ENCODE measurements at regions not wholly inside any gene's neighbourhood (a gene's known extent, or its start where the extent isn't known, plus 50 kb on each side); places are given as distances from the start of the nearest gene placed in this dataset.

DNA sequence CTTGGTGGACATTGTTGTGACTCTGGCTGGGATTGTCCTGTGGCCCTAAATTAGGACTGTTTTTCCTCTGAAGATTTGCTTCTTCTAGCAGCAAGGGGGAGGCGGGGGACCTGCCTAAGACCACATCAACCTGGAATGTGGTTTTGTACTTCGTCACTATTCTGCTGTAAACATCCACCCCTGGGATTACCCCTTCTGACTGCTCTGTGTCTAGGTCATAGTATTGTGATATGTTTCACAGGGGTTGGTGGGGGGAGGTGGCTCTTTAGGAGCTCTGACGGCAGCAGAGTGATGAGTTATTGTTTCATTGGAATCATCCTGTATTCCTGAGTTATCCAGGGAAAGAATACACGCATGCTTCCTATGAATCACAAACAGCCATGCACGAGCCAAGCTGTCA lies 226.4 kb upstream of the MYT1L start:
- no peak overlapping the region for H3K4me3 ChIP-seq
- DNase-seq (ENCODE audit: low spot score in 2 of 2) = no peak
- no peak overlapping the region for H3K27ac ChIP-seq
- 46% methylated on average over 5 of the region's 5 CpGs for WGBS
- H3K36me3 ChIP-seq = no peaks in the 10 kb centered on the region
- H3K9me3 ChIP-seq = no peaks in the 10 kb centered on the region
- no peaks in the 10 kb centered on the region for H3K4me1 ChIP-seq
- no peaks in the 10 kb centered on the region for H3K27me3 ChIP-seq
- TF ChIP-seq POLR2A (IDR thresholded peaks at IDR 0.05) (no peak), EP300 (IDR thresholded peaks at IDR 0.05) (no peak), POLR2AphosphoS5 (IDR thresholded peaks at IDR 0.05) (no peak)

DNA sequence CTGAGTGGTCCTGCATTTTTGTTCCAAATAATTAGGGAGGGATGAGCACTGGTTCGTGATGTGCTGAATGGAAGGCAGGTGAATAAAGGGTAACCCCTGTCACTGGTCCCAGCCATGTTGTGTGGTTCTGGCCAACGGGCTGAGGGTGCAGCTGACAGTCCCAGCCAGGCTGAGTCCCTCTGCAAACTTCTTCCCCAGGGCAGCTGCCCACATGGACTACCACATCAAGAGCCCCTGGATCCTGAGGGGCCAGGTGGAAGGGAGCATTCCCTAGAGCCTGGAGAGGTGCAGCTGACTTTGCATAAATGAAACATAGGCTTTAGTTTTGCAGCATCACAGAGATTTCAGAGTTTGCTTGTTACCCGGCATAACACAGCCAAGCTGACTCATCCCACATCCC lies 219.8 kb upstream of the MYT1L start:
- H3K27ac ChIP-seq = no peak overlapping the region
- H3K4me1 ChIP-seq = no peaks in the 10 kb centered on the region
- H3K9me3 ChIP-seq = no peaks in the 10 kb centered on the region
- TF ChIP-seq POLR2AphosphoS5 (IDR thresholded peaks at IDR 0.05) (no peak), POLR2A (IDR thresholded peaks at IDR 0.05) (no peak), EP300 (IDR thresholded peaks at IDR 0.05) (no peak)
- no peaks in the 10 kb centered on the region for H3K27me3 ChIP-seq
- 77% methylated on average over 3 of the region's 3 CpGs for WGBS
- H3K36me3 ChIP-seq = no peaks in the 10 kb centered on the region
- H3K4me3 ChIP-seq = no peak overlapping the region
- DNase-seq (ENCODE audit: low spot score in 2 of 2) = peak in 1 of 2 donors; percentile 22

DNA sequence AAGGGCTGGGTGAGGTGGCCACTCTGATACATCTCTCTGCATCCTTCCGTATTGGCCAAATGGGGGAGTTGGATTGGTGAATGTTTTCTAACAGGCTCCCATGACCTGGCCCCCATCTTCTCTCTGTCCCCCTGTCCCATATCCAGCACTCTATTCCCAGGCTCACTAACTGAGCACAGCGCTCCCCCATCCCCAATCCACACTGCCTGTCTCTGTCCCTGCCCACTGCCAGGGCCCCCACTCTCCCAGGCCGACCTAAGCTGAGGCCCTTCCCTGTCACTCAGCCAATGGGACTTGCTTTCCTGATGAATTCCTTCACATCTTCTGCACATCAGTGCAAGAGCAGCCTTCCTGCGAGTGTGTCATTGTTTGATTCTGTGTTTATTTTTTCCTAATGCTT lies 216.8 kb upstream of the MYT1L start:
- DNase-seq (ENCODE audit: low spot score in 2 of 2) = no peak
- TF ChIP-seq, protein P1, sequence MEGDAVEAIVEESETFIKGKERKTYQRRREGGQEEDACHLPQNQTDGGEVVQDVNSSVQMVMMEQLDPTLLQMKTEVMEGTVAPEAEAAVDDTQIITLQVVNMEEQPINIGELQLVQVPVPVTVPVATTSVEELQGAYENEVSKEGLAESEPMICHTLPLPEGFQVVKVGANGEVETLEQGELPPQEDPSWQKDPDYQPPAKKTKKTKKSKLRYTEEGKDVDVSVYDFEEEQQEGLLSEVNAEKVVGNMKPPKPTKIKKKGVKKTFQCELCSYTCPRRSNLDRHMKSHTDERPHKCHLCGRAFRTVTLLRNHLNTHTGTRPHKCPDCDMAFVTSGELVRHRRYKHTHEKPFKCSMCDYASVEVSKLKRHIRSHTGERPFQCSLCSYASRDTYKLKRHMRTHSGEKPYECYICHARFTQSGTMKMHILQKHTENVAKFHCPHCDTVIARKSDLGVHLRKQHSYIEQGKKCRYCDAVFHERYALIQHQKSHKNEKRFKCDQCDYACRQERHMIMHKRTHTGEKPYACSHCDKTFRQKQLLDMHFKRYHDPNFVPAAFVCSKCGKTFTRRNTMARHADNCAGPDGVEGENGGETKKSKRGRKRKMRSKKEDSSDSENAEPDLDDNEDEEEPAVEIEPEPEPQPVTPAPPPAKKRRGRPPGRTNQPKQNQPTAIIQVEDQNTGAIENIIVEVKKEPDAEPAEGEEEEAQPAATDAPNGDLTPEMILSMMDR (IDR thresholded peaks at IDR 0.05) = no peak
- no peak for TF ChIP-seq POLR2AphosphoS5 (IDR thresholded peaks at IDR 0.05)
- Histone ChIP-seq H3K27ac (no peak overlapping the region), H3K36me3 (no peaks in the 10 kb centered on the region), H3K4me3 (no peak overlapping the region), H3K27me3 (no peaks in the 10 kb centered on the region), H3K9me3 (no peaks in the 10 kb centered on the region), H3K4me1 (no peaks in the 10 kb centered on the region)
- 74% methylated on average over 4 of the region's 4 CpGs for WGBS

DNA sequence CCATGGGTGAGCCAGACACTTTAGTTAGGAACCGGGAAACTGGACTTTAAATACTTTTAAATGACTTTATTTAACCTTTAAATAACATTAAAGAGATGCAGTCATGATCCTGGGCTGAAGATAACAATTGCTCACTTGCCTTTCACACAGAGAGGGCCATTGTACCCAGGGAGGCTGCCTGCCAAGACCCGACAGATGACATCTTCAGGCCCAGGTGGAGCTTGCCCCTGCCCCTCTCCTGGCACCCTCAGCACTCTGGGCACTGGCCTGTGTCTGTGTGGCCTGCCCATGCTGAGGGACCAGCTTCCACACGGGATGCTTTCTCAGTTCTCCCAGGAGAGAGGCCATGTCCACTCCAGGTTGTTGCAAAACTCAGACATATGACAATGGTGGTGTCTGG lies 216.4 kb upstream of the MYT1L start:
- Histone ChIP-seq H3K4me3 (no peak overlapping the region), H3K36me3 (no peaks in the 10 kb centered on the region), H3K27ac (no peak overlapping the region), H3K9me3 (no peaks in the 10 kb centered on the region), H3K4me1 (no peaks in the 10 kb centered on the region), H3K27me3 (no peaks in the 10 kb centered on the region)
- no peak for DNase-seq (ENCODE audit: low spot score in 2 of 2)
- TF ChIP-seq EP300 (IDR thresholded peaks at IDR 0.05) = no peak
- TF ChIP-seq, protein P1 (IDR thresholded peaks at IDR 0.05) = no peak
- TF ChIP-seq POLR2A (IDR thresholded peaks at IDR 0.05) = no peak
- no peak for TF ChIP-seq POLR2AphosphoS5 (IDR thresholded peaks at IDR 0.05)
- 58% methylated on average over 3 of the region's 3 CpGs for WGBS

DNA sequence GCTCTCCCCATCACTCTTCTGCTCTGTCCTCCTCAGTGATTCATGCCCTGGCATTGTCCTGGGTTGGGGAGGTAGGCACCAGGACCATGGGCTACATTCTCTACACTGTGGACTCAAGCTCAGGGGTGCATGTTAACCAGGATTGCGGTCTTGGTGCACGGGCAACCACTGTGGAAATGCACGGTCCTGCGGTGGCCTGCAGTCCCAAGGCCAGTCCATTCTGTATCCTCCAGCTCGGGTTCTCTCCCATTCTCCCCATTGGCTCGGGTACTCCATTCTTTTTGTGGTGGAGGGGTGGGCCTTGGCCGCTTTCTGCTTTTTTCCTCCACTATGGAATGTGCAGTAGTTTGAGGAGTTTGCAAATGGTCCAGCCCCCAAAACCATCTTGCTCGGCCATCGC lies 215.0 kb upstream of the MYT1L start:
- WGBS = 89% methylated on average over 9 of the region's 9 CpGs
- no peaks in the 10 kb centered on the region for H3K9me3 ChIP-seq
- no peaks in the 10 kb centered on the region for H3K27me3 ChIP-seq
- H3K4me3 ChIP-seq = no peak overlapping the region
- H3K36me3 ChIP-seq = no peaks in the 10 kb centered on the region
- H3K27ac ChIP-seq = no peak overlapping the region
- no peak for TF ChIP-seq POLR2A (IDR thresholded peaks at IDR 0.05)
- no peak for TF ChIP-seq EP300 (IDR thresholded peaks at IDR 0.05)
- TF ChIP-seq, protein P1 (IDR thresholded peaks at IDR 0.05) = no peak
- no peak for TF ChIP-seq POLR2AphosphoS5 (IDR thresholded peaks at IDR 0.05)
- H3K4me1 ChIP-seq = no peaks in the 10 kb centered on the region
- DNase-seq (ENCODE audit: low spot score in 2 of 2) = no peak

DNA sequence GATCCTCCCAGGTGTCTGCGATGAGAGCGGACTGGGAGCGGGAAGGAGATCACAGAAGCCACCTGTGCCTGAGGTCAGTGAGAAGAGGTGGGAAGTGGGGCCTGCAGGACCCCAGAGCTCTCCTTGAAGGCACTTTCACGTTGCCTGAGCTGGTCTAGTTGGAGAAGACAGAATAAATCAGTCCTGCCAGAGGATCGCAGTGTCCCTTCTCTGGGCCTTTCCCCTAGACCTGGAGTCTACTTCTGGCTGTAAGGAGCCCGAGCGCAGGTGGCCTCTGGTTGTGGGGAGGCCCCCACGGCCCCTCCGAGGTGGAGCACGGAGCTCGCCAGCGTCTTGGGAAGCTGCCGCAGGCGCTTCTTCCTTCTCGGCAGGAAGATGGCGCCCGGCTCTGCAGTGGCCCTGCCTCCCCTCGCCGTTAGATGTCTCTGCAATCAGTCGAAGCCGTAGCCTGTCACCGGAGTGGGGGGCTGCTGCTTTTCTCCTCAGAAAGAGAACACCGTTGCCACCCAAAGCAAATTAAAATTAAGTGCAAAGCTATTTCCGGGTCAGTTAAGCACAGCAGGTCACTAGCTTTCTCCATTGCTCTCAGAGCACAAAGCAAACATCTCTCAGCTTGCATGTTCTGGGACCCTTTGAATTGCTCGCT lies 212.0 kb upstream of the MYT1L start:
- Histone ChIP-seq H3K4me1 (no peaks in the 10 kb centered on the region), H3K27ac (no peak overlapping the region), H3K9me3 (no peaks in the 10 kb centered on the region), H3K4me3 (no peak overlapping the region), H3K27me3 (peaks cover 3% of the 10 kb centered on the region), H3K36me3 (no peaks in the 10 kb centered on the region)
- no peak for TF ChIP-seq POLR2AphosphoS5 (IDR thresholded peaks at IDR 0.05)
- 80% methylated on average over 7 of the region's 25 CpGs for WGBS
- no peak for DNase-seq (ENCODE audit: low spot score in 2 of 2)

DNA sequence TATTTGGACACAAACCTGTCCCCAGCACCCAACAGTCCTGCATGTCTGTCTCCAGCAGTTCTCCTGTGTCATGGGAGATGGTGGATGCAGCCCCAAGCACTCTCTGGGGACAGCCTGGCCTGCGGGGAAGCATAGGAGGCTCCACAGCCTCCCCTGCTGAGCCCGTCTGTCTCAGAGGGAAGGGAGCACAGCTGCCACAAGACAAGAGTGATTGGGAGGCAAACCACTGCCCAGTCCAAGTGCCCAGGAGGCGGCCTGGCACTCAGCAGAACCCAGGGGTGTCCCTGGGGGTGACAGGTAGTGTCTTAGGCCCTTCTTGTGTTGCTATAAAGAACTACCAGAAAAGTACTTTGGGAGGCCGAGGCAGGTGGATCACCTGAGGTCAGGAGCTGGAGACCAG lies 211.2 kb upstream of the MYT1L start:
- DNase-seq (ENCODE audit: low spot score in 2 of 2) = no peak
- H3K4me3 ChIP-seq = no peak overlapping the region
- H3K27me3 ChIP-seq = peaks cover 3% of the 10 kb centered on the region
- no peaks in the 10 kb centered on the region for H3K9me3 ChIP-seq
- WGBS = 61% methylated on average over 4 of the region's 4 CpGs
- H3K4me1 ChIP-seq = no peaks in the 10 kb centered on the region
- no peaks in the 10 kb centered on the region for H3K36me3 ChIP-seq
- no peak for TF ChIP-seq POLR2AphosphoS5 (IDR thresholded peaks at IDR 0.05)
- TF ChIP-seq POLR2A (IDR thresholded peaks at IDR 0.05) = no peak
- no peak for TF ChIP-seq EP300 (IDR thresholded peaks at IDR 0.05)
- TF ChIP-seq, protein P1 (IDR thresholded peaks at IDR 0.05) = no peak
- H3K27ac ChIP-seq = no peak overlapping the region

All from suprapubic skin (tissue), 4 donors.